ENCODE measurements at regions not wholly inside any gene's neighbourhood (a gene's known extent, or its start where the extent isn't known, plus 50 kb on each side); places are given as distances from the start of the nearest gene placed in this dataset.
A peak's percentile ranks its signal among the peaks of the same experiment; 100 is the strongest.

- no peak overlapping the region for H3K27ac ChIP-seq
- H3K9me3 ChIP-seq: no peaks in the 10 kb centered on the region
- no peaks in the 10 kb centered on the region for H3K27me3 ChIP-seq
- H3K4me1 ChIP-seq: peaks cover 6% of the 10 kb centered on the region; the same call in 1 of the 2 replicates
- no peak overlapping the region for H3K4me3 ChIP-seq
- H4K20me1 ChIP-seq: no peaks in the 10 kb centered on the region
- H3K4me2 ChIP-seq: no peak overlapping the region
- H3K9ac ChIP-seq: no peak overlapping the region
- TF ChIP-seq Cebpa-rat (IDR thresholded peaks at IDR 0.05): no peak
- no peaks in the 10 kb centered on the region for H3K36me3 ChIP-seq
Observed at GRCh38 chr19:56964410-56964920, 123.9 kb upstream of the PEG3 start.

DNA sequence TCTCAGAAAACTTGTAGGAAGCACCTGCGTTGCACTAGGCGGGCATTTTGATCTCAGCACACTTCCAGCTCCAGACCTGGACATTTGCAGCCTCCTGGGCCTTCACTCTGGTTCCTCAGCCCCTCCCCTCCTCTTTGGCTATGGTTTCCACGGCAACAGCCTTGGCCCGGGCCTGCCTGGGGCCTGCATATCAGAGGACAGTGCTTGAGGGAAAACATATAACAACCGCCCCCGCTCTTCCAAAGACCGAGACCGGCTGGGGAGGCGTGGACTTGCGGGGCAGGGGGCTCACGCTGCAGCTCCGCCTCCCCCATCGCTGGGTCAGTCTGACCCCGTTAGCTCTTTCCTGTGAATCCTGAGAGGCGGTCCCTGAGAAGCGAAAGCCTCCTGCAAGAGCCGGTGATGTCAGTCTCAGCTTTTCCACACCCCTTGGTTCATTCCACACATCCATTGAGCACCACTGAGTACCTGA lies 125.7 kb upstream of the PEG3 start:
- no peak overlapping the region for H3K9ac ChIP-seq
- no peaks in the 10 kb centered on the region for H3K27me3 ChIP-seq
- H3K27ac ChIP-seq: no peak overlapping the region
- H3K4me2 ChIP-seq: 0 out of 2 replicates have a peak overlapping the region, but pooled peaks have one; percentile 19
- H3K9me3 ChIP-seq: no peaks in the 10 kb centered on the region
- H4K20me1 ChIP-seq: no peaks in the 10 kb centered on the region
- H3K4me3 ChIP-seq: no peak overlapping the region
- no peak for TF ChIP-seq Cebpa-rat (IDR thresholded peaks at IDR 0.05)
- H3K36me3 ChIP-seq: no peaks in the 10 kb centered on the region
- H3K4me1 ChIP-seq: peaks cover 6% of the 10 kb centered on the region; the same call in 1 of the 2 replicates

GRCh38 chr19:56966697-56967299 lies 126.3 kb upstream of the PEG3 start:
- H3K4me2 ChIP-seq: no peak overlapping the region

DNA sequence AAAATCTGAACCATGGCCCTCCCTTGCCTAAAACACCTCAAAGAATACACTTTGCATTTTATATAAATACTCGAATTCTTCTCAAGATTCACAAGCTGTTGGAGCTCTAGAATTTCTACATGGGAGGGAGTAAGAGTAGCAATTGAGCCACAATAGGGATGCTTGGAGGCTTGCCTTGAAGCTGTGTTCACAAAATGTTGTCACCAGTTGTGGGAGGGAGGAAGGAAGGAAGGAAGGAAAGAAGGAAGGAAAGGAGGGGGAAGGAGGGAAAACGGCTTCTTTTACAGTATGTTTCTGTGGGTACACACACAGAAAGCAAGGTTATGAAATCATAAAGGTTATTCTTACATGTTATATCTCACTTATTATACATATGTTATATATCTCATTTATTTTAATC lies 128.6 kb upstream of the PEG3 start:
- no peak overlapping the region for H3K27ac ChIP-seq
- peaks cover 6% of the 10 kb centered on the region; the same call in 1 of the 2 replicates for H3K4me1 ChIP-seq
- no peak overlapping the region for H3K9ac ChIP-seq
- no peaks in the 10 kb centered on the region for H3K36me3 ChIP-seq
- TF ChIP-seq Cebpa-rat (IDR thresholded peaks at IDR 0.05): no peak
- H4K20me1 ChIP-seq: no peaks in the 10 kb centered on the region
- H3K27me3 ChIP-seq: no peaks in the 10 kb centered on the region
- peak overlapping the region; percentile 17; the same call in 1 of the 2 replicates for H3K4me2 ChIP-seq
- no peaks in the 10 kb centered on the region for H3K9me3 ChIP-seq
- no peak overlapping the region for H3K4me3 ChIP-seq

More at GRCh38 chr19:56966697-56967299, 126.3 kb upstream of the PEG3 start:
- H3K4me3 ChIP-seq: no peak overlapping the region
- H4K20me1 ChIP-seq: no peaks in the 10 kb centered on the region
- TF ChIP-seq Cebpa-rat (IDR thresholded peaks at IDR 0.05): no peak
- H3K27me3 ChIP-seq: no peaks in the 10 kb centered on the region
- no peak overlapping the region for H3K27ac ChIP-seq
- H3K9ac ChIP-seq: no peak overlapping the region
- no peaks in the 10 kb centered on the region for H3K9me3 ChIP-seq
- H3K36me3 ChIP-seq: no peaks in the 10 kb centered on the region
- peaks cover 6% of the 10 kb centered on the region; the same call in 1 of the 2 replicates for H3K4me1 ChIP-seq

DNA sequence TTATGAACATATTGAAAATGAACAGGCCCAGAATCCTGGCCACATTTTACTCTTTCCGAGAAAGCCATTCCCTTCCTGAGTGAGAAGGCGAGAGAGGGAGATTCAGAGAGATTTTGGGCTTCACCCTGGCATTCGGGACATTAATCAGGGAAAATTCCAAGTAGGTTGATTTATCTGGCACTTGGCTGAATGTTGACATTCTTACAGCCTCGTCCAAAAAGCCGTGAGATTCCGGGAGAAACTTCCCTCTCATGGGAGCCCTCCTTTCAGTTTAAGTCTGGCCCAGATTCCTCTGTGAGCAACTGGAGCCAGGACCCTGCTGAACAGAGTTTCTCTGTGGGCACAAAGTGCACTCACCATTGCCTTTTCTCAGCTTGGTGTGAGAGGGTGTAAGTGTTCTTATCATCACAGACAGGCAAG lies 129.2 kb upstream of the PEG3 start:
- H3K4me2 ChIP-seq: no peak overlapping the region
- H3K27ac ChIP-seq: no peak overlapping the region

DNA sequence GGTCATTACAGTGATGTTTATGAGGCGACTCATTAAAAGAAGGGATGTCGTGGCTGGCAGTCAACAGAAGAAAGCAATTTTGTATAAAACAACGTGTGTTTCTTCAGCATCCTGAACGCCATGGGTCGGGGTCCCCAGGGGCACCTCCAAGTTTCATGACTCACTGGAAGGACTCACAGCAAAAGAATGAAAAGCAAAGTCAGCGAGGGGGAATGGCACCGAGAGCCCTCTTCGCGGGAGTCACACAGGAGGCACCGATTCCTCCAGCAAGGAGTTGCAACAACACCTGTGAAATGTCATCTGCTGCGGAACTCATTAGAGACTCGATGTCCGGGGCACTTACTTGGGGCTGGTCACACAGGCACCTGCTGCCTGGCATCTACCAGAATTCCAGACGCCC lies 130.7 kb upstream of the PEG3 start:
- H3K9me3 ChIP-seq: no peaks in the 10 kb centered on the region
- no peaks in the 10 kb centered on the region for H4K20me1 ChIP-seq
- no peak overlapping the region for H3K4me2 ChIP-seq
- peaks cover 3% of the 10 kb centered on the region; the same call in 1 of the 2 replicates for H3K4me1 ChIP-seq
- no peaks in the 10 kb centered on the region for H3K27me3 ChIP-seq
- TF ChIP-seq Cebpa-rat (IDR thresholded peaks at IDR 0.05): no peak
- no peak overlapping the region for H3K9ac ChIP-seq
- no peak overlapping the region for H3K27ac ChIP-seq
- H3K4me3 ChIP-seq: no peak overlapping the region
- no peaks in the 10 kb centered on the region for H3K36me3 ChIP-seq

More for the DNA sequence above, 129.2 kb upstream of the PEG3 start:
- Histone ChIP-seq H3K27me3 (no peaks in the 10 kb centered on the region), H3K4me1 (peaks cover 6% of the 10 kb centered on the region; the same call in 1 of the 2 replicates), H3K9me3 (no peaks in the 10 kb centered on the region), H3K4me3 (no peak overlapping the region), H3K9ac (no peak overlapping the region), H4K20me1 (no peaks in the 10 kb centered on the region), H3K36me3 (no peaks in the 10 kb centered on the region)
- TF ChIP-seq Cebpa-rat (IDR thresholded peaks at IDR 0.05): no peak

DNA sequence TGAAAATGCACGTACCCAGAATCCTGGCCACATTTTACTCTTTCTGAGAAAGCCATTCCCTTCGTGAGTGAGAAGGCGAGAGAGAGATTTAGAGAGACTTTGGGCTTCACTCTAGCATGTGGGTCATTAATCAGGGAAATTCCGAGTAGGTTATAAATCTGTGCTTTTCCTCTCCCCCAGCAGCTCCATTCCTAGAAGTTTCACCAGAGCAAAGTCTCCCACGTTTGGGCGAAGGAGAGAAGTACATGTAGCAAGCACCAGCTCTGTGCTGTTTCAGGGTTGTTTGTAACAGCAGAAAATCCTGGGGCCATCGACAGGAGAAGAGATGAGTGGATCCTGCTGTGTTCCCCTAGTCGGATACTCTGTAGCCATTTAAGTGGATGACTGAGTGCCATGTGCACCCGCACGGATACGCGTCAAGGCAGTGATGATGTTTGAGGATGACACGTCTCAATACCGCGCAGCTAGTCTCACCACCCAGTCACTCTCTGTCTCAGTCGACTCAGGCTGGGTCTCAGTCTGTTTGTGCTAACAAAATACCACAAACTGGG lies 131.8 kb upstream of the PEG3 start:
- Histone ChIP-seq H3K27me3 (no peaks in the 10 kb centered on the region), H4K20me1 (no peaks in the 10 kb centered on the region), H3K27ac (no peak overlapping the region), H3K4me1 (no peaks in the 10 kb centered on the region; the same call in 1 of the 2 replicates), H3K4me3 (no peak overlapping the region), H3K36me3 (no peaks in the 10 kb centered on the region), H3K9me3 (no peaks in the 10 kb centered on the region), H3K4me2 (no peak overlapping the region), H3K9ac (no peak overlapping the region)
- no peak for TF ChIP-seq Cebpa-rat (IDR thresholded peaks at IDR 0.05)

DNA sequence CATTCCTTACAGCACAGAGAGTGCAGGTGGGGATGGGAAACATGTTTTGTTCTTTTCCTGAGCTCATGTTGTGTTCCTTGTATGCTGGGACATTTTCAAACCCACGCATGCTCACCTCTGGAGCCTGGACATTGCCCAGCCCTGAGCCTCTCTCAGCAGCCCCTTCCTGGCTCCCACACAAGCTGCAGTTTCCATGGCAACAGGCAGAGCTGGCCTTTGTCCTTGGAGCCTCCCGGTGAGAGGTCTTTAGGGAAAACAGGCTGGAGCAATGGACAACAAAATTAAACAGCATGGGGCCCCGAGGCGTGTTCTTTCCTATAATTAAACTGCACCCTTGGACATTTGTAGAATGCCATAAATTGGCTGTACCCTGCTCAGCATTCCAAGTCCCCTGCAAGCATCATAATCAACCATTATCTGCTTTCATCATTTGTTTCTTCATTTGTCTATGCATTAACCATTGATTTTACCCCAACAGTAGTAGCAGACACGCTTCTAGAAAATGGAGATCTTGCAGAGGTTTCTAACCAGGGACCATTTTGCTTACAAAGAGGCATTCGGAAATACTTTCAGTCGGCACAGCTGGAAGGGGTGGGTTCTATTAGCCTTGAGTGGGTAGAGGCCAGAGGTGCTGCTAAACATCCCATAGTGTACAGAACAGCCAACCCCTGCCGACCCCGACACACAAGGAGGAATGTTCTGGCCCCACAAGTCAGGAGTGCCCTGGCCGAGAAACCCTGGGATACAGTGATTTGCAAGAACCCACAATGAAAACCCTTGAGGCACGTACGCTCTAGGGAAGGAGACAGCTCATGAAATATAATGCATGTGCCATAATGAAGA lies 133.4 kb upstream of the PEG3 start:
- no peak for TF ChIP-seq Cebpa-rat (IDR thresholded peaks at IDR 0.05)
- Histone ChIP-seq H3K9ac (no peak overlapping the region), H3K4me3 (no peak overlapping the region), H3K36me3 (no peaks in the 10 kb centered on the region), H4K20me1 (no peaks in the 10 kb centered on the region), H3K9me3 (no peaks in the 10 kb centered on the region), H3K27ac (no peak overlapping the region), H3K4me1 (no peaks in the 10 kb centered on the region; the same call in 1 of the 2 replicates), H3K27me3 (no peaks in the 10 kb centered on the region), H3K4me2 (no peak overlapping the region)

- no peak overlapping the region for H3K9ac ChIP-seq
- no peak overlapping the region for H3K4me2 ChIP-seq
- H3K4me1 ChIP-seq: no peaks in the 10 kb centered on the region
- TF ChIP-seq Cebpa-rat (IDR thresholded peaks at IDR 0.05): no peak
- no peaks in the 10 kb centered on the region for H3K36me3 ChIP-seq
- no peaks in the 10 kb centered on the region for H3K9me3 ChIP-seq
- no peak overlapping the region for H3K4me3 ChIP-seq
- no peaks in the 10 kb centered on the region for H4K20me1 ChIP-seq
- H3K27ac ChIP-seq: no peak overlapping the region
- no peaks in the 10 kb centered on the region for H3K27me3 ChIP-seq
Observed at GRCh38 chr19:56974556-56975207, 134.2 kb upstream of the PEG3 start.

Data from BLaER1 (cell line).